H9 (cell line): ENCODE measurements at regions not wholly inside any gene's neighbourhood (a gene's known extent, or its start where the extent isn't known, plus 50 kb on each side); places are given as distances from the start of the nearest gene placed in this dataset.

Experiments
- DNase-seq: peaks from one replicate; pipeline ENCODE4 v3.0.0-alpha.2; 2017
- H2AFZ ChIP-seq: one replicate; pipeline ENCODE4 v1.6.1; 2013; ENCODE audit warnings: mild to moderate bottlenecking, low read length, control low read depth, moderate library complexity
- H2AK5ac ChIP-seq: 2 replicates; pipeline ENCODE4 v1.6.1; 2013; ENCODE audit warnings: low read length, control low read depth, mixed read lengths; ENCODE audit not compliant: insufficient read length
- H2BK120ac ChIP-seq: one replicate; pipeline ENCODE4 v1.6.1; 2013; ENCODE audit warnings: low read depth, mild to moderate bottlenecking, low read length, control low read depth, inconsistent platforms; ENCODE audit not compliant: poor library complexity, severe bottlenecking
- H2BK12ac ChIP-seq: 2 replicates; pipeline ENCODE4 v1.6.1; 2013; ENCODE audit warnings: low read length, control low read depth, mixed read lengths, low read depth; ENCODE audit not compliant: insufficient read length
- H2BK15ac ChIP-seq: 2 replicates; pipeline ENCODE4 v1.6.1; 2013; ENCODE audit warnings: low read depth, low read length, control low read depth
- H2BK20ac ChIP-seq: one replicate; pipeline ENCODE4 v1.6.1; 2013; ENCODE audit warnings: low read depth, mild to moderate bottlenecking, low read length, control low read depth, inconsistent platforms; ENCODE audit not compliant: poor library complexity, severe bottlenecking
- H2BK5ac ChIP-seq: 2 replicates; pipeline ENCODE4 v1.6.1; 2013; ENCODE audit warnings: low read length, control low read depth, mixed read lengths; ENCODE audit not compliant: insufficient read length
- H3K14ac ChIP-seq: 2 replicates; pipeline ENCODE4 v1.6.1; 2013; ENCODE audit warnings: low read length, control low read depth; ENCODE audit not compliant: insufficient read depth
- H3K18ac ChIP-seq: 2 replicates; pipeline ENCODE4 v1.6.1; 2013; ENCODE audit warnings: low read depth, mild to moderate bottlenecking, mixed read lengths, low read length, control low read depth; ENCODE audit not compliant: insufficient read length
- H3K23ac ChIP-seq: 2 replicates; pipeline ENCODE4 v1.6.1; 2013; ENCODE audit warnings: low read length, control low read depth, mixed read lengths, low read depth; ENCODE audit not compliant: insufficient read length
- H3K23me2 ChIP-seq: 2 replicates; pipeline ENCODE4 v1.6.1; 2013; ENCODE audit warnings: low read depth, mild to moderate bottlenecking, mixed read lengths, low read length, control low read depth; ENCODE audit not compliant: insufficient read length, poor library complexity, severe bottlenecking
- H3K27ac ChIP-seq: 2 replicates; pipeline ENCODE4 v1.5.1; 2013; ENCODE audit warnings: low read length, control low read depth, mixed read lengths, low read depth; ENCODE audit not compliant: insufficient read length
- H3K27me3 ChIP-seq: 2 replicates; pipeline ENCODE4 v1.6.1; 2013; ENCODE audit warnings: low read length, control low read depth, inconsistent platforms; ENCODE audit not compliant: insufficient read depth
- H3K4ac ChIP-seq: 2 replicates; pipeline ENCODE4 v1.6.1; 2013; ENCODE audit warnings: low read depth, mild to moderate bottlenecking, control low read depth, inconsistent platforms, low read length, moderate library complexity
- H3K4me1 ChIP-seq: 2 replicates; pipeline ENCODE4 v1.6.1; 2013; ENCODE audit warnings: low read length, control low read depth, inconsistent platforms; ENCODE audit not compliant: insufficient read depth
- H3K4me2 ChIP-seq: 2 replicates; pipeline ENCODE4 v1.6.1; 2013; ENCODE audit warnings: low read length, control low read depth, mixed read lengths; ENCODE audit not compliant: insufficient read length, insufficient read depth
- H3K56ac ChIP-seq: 2 replicates; pipeline ENCODE4 v1.6.1; 2013; ENCODE audit warnings: low read depth, mild to moderate bottlenecking, mixed read lengths, low read length, control low read depth; ENCODE audit not compliant: insufficient read length
- H3K79me1 ChIP-seq: 2 replicates; pipeline ENCODE4 v1.6.1; 2013; ENCODE audit warnings: low read depth, mild to moderate bottlenecking, moderate library complexity, low read length, control low read depth, inconsistent platforms; ENCODE audit not compliant: insufficient read depth, poor library complexity, severe bottlenecking
- H3K79me2 ChIP-seq: 2 replicates; pipeline ENCODE4 v1.6.1; 2013; ENCODE audit warnings: low read length, control low read depth, inconsistent platforms; ENCODE audit not compliant: insufficient read depth
- H3K9ac ChIP-seq: 2 replicates; pipeline ENCODE4 v1.6.1; 2013; ENCODE audit warnings: low read length, control low read depth, mixed read lengths; ENCODE audit not compliant: insufficient read length; ENCODE audit errors: extremely low read depth
- H3K9me3 ChIP-seq: one replicate; pipeline ENCODE4 v1.6.1; 2013; ENCODE audit warnings: low read depth, low read length, inconsistent platforms; ENCODE audit not compliant: control insufficient read depth
- H3T11ph ChIP-seq: one replicate; pipeline ENCODE4 v1.6.1; 2013; ENCODE audit warnings: mild to moderate bottlenecking, low read length, control low read depth, inconsistent platforms
- H4K20me1 ChIP-seq: one replicate; pipeline ENCODE4 v1.6.1; 2013; ENCODE audit not compliant: control insufficient read depth, insufficient read length, insufficient read depth
- H4K5ac ChIP-seq: 2 replicates; pipeline ENCODE4 v1.6.1; 2013; ENCODE audit warnings: low read depth, mild to moderate bottlenecking, mixed read lengths, low read length, control low read depth; ENCODE audit not compliant: insufficient read length
- H4K8ac ChIP-seq: replicated peaks from 2 replicates; pipeline ENCODE4 v1.6.1; 2013; ENCODE audit warnings: low read length, control low read depth, mixed read lengths, low read depth; ENCODE audit not compliant: insufficient read length
- H4K91ac ChIP-seq: 2 replicates; pipeline ENCODE4 v1.6.1; 2013; ENCODE audit warnings: low read depth, mild to moderate bottlenecking, moderate library complexity, mixed read lengths, low read length, control low read depth; ENCODE audit not compliant: insufficient read length
- H3K27ac Mint-ChIP-seq, 3 experiments: 2 replicates in 2 of 3; 3 replicates in 1 of 3; pipeline ENCODE4 v1.8.0; 2020 to 2021; ENCODE audit warnings: mixed read lengths in 3 of 3, mild to moderate bottlenecking in 1 of 3, moderate library complexity in 1 of 3
- H3K27me3 Mint-ChIP-seq: 2 replicates; pipeline ENCODE4 v1.8.0; 2021; ENCODE audit warnings: low read depth, mild to moderate bottlenecking, moderate library complexity, mixed read lengths
- H3K36me3 Mint-ChIP-seq, 3 experiments: 2 replicates in 2 of 3; 3 replicates in 1 of 3; pipeline ENCODE4 v1.8.0; 2020 to 2021; ENCODE audit warnings: low read depth in 3 of 3, mixed read lengths in 3 of 3; ENCODE audit not compliant: insufficient read depth in 1 of 3
- H3K4me1 Mint-ChIP-seq, 2 experiments: 2 replicates each; pipeline ENCODE4 v1.8.0; 2020; ENCODE audit warnings: mixed read lengths in 2 of 2
- H3K4me3 Mint-ChIP-seq, 2 experiments: 2 replicates in 1 of 2; 3 replicates in 1 of 2; pipeline ENCODE4 v1.8.0; 2020 to 2021; ENCODE audit warnings: mild to moderate bottlenecking in 2 of 2, mixed read lengths in 2 of 2, moderate library complexity in 1 of 2
- H3K9me3 Mint-ChIP-seq, 2 experiments: 2 replicates in 1 of 2; 3 replicates in 1 of 2; pipeline ENCODE4 v1.8.0; 2020; ENCODE audit warnings: mild to moderate bottlenecking in 2 of 2, mixed read lengths in 2 of 2, moderate library complexity in 1 of 2
- TF ChIP-seq, protein P1 (sequence below): fragments of 200-600 bp; sonication (generic); conservative IDR thresholded peaks from 3 replicates; pipeline ENCODE4 v1.8.0; 2021; ENCODE audit warnings: antibody characterized with exemption, mild to moderate bottlenecking

DNA sequence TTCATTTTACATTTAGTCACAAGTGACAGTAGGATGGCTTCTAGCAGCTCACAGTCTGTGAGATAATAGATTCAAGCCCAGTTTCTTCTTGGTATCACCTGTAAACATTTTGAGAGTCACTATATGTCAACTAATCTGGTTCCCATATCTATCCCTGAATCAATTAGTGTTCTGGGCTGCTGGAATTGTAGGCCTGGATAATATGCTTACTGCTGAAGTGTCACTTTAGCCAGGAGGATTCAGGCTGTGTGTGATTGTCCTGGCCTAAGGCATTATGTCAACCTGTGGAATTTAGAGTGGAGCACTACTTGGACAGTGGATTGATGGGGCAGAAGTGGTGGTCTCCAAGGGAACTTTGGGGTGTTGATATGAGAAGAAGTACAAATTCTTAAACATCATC, 1071.8 kb upstream of the CITED2 start:
- H3K4me3 Mint-ChIP-seq, result no peak overlapping the region
- Histone ChIP-seq H2BK12ac (no peak overlapping the region), H3K4me2 (no peak overlapping the region)

More for the DNA sequence above, 1071.8 kb upstream of the CITED2 start:
- Histone ChIP-seq H3K79me1 (no peaks in the 10 kb centered on the region), H2AK5ac (no peak overlapping the region), H3K4ac (no peak overlapping the region), H4K91ac (no peak overlapping the region), H2BK5ac (no peak overlapping the region), H3K79me2 (no peaks in the 10 kb centered on the region), H3T11ph (no peak overlapping the region), H2BK20ac (no peak overlapping the region), H3K27ac (no peak overlapping the region), H3K9ac (no peak overlapping the region), H3K9me3 (no peaks in the 10 kb centered on the region), H4K8ac (no peak overlapping the region), H3K56ac (no peak overlapping the region), H2BK120ac (no peak overlapping the region), H3K14ac (no peak overlapping the region), H3K4me1 (no peaks in the 10 kb centered on the region), H2BK15ac (no peak overlapping the region), H4K20me1 (no peaks in the 10 kb centered on the region), H3K18ac (no peak overlapping the region), H3K23ac (no peak overlapping the region), H3K27me3 (no peaks in the 10 kb centered on the region), H3K23me2 (no peaks in the 10 kb centered on the region), H2AFZ (no peak overlapping the region), H4K5ac (no peak overlapping the region)
- DNase-seq, result no peak
- Mint-ChIP-seq H3K36me3 (no peaks in the 10 kb centered on the region), H3K27me3 (no peaks in the 10 kb centered on the region), H3K4me1 (peaks cover 6 to 8% of the 10 kb centered on the region in 2 experiments), H3K27ac (no peak overlapping the region), H3K9me3 (no peaks in the 10 kb centered on the region)
- TF ChIP-seq, protein P1, sequence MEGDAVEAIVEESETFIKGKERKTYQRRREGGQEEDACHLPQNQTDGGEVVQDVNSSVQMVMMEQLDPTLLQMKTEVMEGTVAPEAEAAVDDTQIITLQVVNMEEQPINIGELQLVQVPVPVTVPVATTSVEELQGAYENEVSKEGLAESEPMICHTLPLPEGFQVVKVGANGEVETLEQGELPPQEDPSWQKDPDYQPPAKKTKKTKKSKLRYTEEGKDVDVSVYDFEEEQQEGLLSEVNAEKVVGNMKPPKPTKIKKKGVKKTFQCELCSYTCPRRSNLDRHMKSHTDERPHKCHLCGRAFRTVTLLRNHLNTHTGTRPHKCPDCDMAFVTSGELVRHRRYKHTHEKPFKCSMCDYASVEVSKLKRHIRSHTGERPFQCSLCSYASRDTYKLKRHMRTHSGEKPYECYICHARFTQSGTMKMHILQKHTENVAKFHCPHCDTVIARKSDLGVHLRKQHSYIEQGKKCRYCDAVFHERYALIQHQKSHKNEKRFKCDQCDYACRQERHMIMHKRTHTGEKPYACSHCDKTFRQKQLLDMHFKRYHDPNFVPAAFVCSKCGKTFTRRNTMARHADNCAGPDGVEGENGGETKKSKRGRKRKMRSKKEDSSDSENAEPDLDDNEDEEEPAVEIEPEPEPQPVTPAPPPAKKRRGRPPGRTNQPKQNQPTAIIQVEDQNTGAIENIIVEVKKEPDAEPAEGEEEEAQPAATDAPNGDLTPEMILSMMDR, result no peak
